Right lobe of liver (tissue), 6 donors: ENCODE measurements at regions not wholly inside any gene's neighbourhood (a gene's known extent, or its start where the extent isn't known, plus 50 kb on each side); places are given as distances from the start of the nearest gene placed in this dataset.

Source experiments
- ATAC-seq, 4 donors: fragments of 200-7000 bp; cut with Tn5 transposase; one replicate each; pipeline ENCODE4 v1.9.1; 2020; ENCODE audit warnings: mild to moderate bottlenecking in 4 of 4, moderate library complexity in 4 of 4
- DNase-seq, 3 donors: peaks; one replicate each; pipeline ENCODE4 v3.0.0-alpha.2; 2020
- H3K27ac ChIP-seq, 3 donors: fragments of 200-600 bp; one replicate each; pipeline ENCODE4 v1.8.0; 2022
- H3K27me3 ChIP-seq, 2 donors: fragments of 200-600 bp; one replicate each; pipeline ENCODE4 v1.8.0; 2022
- H3K36me3 ChIP-seq, 4 donors: fragments of 200-600 bp; sonication (generic) in 1 of 4; one replicate each; pipeline versions ENCODE4 v1.5.1 to v1.8.0; 2017 to 2022; ENCODE audit warnings: control low read depth in 1 of 4
- H3K4me1 ChIP-seq, 4 donors: fragments of 200-600 bp; sonication (generic) in 1 of 4; one replicate each; pipeline versions ENCODE4 v1.5.1 to v1.8.0; 2017 to 2022; ENCODE audit warnings: control low read depth in 1 of 4
- H3K4me3 ChIP-seq, 3 donors: fragments of 200-600 bp; one replicate each; pipeline ENCODE4 v1.8.0; 2022
- H3K9me3 ChIP-seq, 4 donors: fragments of 200-600 bp; sonication (generic) in 1 of 4; one replicate each; pipeline versions ENCODE4 v1.5.1 to v1.8.0; 2017 to 2022; ENCODE audit warnings: control low read depth in 1 of 4
- POLR2A ChIP-seq: fragments of 450-650 bp; IDR thresholded peaks from one replicate; pipeline ENCODE4 v1.6.1; 2017; ENCODE audit warnings: antibody characterized with exemption, mild to moderate bottlenecking
- WGBS: methylation state at CpG from one replicate; pipeline ENCODE4 v1.1.6; 2018; ENCODE audit warnings: low coverage, low lambda C conversion rate; ENCODE audit not compliant: insufficient coverage; ENCODE audit errors: missing lambda C conversion rate; 5-methylcytosine and 5-hydroxymethylcytosine counted together
- intact Hi-C, 2 donors: fragments of 100-400 bp; cut with DNase I; formaldehyde crosslinking; loops; one replicate each; pipeline versions ENCODE4 v1.11.2 to v1.14.1; 2022
- TF ChIP-seq, protein P1 (sequence below), 4 donors: fragments of 200-600 bp in 3 of 4; fragments of 450-650 bp in 1 of 4; IDR thresholded peaks; one replicate each; pipeline versions ENCODE4 v1.5.1 to v1.8.0; 2016 to 2022; ENCODE audit warnings: antibody characterized with exemption in 4 of 4, mild to moderate bottlenecking in 2 of 4
- donor health status: DM: no; HTN: yes; CAD: no.
- donor health status: DM: no; HTN: no; CAD: no.
- donor health status: DM: no; HTN: no; CAD: no.
- donor health status: DM: no; HTN: yes; CAD: no.
- donor health status: DM: no; HTN: yes; CAD: no.

DNA sequence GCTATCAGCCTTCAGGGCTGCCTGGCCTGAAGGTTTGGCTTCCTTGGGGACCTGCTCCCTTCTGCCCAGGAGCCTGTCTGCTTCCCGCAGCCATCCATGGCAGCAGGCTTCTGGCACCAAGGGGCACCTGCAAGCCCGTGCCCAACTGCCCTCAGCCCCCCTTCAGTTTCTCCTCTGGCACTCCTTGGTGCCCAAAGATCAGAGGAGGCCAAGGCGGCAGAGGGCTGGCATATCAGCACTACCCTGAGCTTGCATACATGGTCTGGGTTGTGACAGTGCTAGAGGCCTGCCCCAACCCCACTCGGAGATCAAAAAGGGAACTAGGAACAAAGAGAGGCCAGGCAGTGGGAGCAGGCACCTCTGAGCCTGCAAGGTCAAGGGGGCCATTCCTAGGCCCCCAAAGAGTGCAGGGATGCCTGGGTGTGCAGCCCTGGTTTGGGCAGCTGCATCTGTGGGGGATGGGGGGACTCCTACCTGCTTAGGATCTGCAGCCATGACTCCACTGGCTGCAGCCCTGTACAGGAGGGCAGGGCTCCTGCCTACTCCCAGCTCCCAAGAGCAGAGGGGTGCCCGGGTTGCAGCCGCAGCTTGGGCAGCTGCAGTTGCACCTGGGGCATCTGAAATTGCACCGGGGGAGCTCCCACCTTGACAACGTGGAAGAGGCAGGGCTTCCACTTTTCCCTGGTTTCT, 76.2 kb upstream of the TP63 start:
- peaks cover 0 to 4% (median 0%) of the 10 kb centered on the region in 4 donors for H3K9me3 ChIP-seq
- H3K36me3 ChIP-seq = no peaks in the 10 kb centered on the region
- ATAC-seq (no peak), DNase-seq (peak in 1 of 3 donors; percentile 44)
- no peaks in the 10 kb centered on the region for H3K4me1 ChIP-seq
- H3K4me3 ChIP-seq = no peak overlapping the region
- intact Hi-C loops = no loop called here
- H3K27ac ChIP-seq = no peak overlapping the region
- no peaks in the 10 kb centered on the region for H3K27me3 ChIP-seq
- WGBS = 83% methylated on average over 1 of the region's 8 CpGs
- TF ChIP-seq POLR2A = no peak
- TF ChIP-seq, protein P1, sequence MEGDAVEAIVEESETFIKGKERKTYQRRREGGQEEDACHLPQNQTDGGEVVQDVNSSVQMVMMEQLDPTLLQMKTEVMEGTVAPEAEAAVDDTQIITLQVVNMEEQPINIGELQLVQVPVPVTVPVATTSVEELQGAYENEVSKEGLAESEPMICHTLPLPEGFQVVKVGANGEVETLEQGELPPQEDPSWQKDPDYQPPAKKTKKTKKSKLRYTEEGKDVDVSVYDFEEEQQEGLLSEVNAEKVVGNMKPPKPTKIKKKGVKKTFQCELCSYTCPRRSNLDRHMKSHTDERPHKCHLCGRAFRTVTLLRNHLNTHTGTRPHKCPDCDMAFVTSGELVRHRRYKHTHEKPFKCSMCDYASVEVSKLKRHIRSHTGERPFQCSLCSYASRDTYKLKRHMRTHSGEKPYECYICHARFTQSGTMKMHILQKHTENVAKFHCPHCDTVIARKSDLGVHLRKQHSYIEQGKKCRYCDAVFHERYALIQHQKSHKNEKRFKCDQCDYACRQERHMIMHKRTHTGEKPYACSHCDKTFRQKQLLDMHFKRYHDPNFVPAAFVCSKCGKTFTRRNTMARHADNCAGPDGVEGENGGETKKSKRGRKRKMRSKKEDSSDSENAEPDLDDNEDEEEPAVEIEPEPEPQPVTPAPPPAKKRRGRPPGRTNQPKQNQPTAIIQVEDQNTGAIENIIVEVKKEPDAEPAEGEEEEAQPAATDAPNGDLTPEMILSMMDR (IDR thresholded peaks at IDR 0.05) = no peak

DNA sequence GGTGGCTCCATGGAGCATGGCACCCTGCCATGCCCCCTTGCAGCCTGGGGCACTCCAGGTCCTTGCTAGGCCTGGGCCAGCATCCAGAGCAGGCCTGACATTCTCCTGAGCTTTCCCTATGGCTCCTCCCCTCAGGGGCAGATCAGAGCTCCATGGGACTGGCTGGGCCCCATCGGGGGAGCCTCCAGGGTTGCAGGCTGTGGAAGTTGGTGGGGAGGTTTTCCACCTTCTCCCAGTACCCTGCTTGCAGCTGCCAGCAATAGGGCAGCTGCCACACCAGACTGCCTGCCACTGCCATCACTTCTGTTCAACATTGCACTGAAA, 75.7 kb upstream of the TP63 start:
- Histone ChIP-seq H3K4me3 (no peak overlapping the region), H3K27ac (no peak overlapping the region), H3K4me1 (no peaks in the 10 kb centered on the region), H3K27me3 (no peaks in the 10 kb centered on the region), H3K36me3 (no peaks in the 10 kb centered on the region), H3K9me3 (peaks cover 0 to 4% (median 0%) of the 10 kb centered on the region in 4 donors)
- intact Hi-C loops = no loop called here
- WGBS = no CpG with 5 or more reads among the region's 1 CpG
- ATAC-seq (no peak), DNase-seq (no peak)
- TF ChIP-seq POLR2A = no peak
- TF ChIP-seq, protein P1 (IDR thresholded peaks at IDR 0.05) = no peak

DNA sequence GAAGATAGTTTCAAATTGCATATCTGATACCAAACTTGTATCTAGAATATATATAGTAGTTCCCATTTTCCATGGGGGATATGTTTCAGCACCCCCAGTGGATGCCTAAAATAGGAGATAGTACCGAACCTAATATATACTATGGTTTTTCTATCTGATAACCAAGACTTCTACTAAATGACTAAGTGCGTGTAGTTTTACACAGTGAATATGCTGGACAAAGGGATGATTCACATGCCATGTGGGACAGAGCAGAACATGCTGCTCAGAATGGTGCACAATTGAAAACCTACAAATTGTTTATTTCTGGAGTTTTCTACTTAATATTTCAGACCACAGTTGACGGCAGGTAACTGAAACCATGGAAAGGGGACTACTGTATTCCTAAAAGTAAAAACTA, 73.4 kb upstream of the TP63 start:
- no peak for ATAC-seq
- Histone ChIP-seq H3K4me1 (no peaks in the 10 kb centered on the region), H3K27me3 (no peaks in the 10 kb centered on the region), H3K9me3 (no peaks in the 10 kb centered on the region), H3K27ac (no peak overlapping the region), H3K4me3 (no peak overlapping the region), H3K36me3 (no peaks in the 10 kb centered on the region)
- TF ChIP-seq POLR2A = no peak
- TF ChIP-seq, protein P1 (IDR thresholded peaks at IDR 0.05) = no peak
- intact Hi-C loops = no loop called here
- 79% methylated on average over 3 of the region's 3 CpGs for WGBS
- DNase-seq = no peak

DNA sequence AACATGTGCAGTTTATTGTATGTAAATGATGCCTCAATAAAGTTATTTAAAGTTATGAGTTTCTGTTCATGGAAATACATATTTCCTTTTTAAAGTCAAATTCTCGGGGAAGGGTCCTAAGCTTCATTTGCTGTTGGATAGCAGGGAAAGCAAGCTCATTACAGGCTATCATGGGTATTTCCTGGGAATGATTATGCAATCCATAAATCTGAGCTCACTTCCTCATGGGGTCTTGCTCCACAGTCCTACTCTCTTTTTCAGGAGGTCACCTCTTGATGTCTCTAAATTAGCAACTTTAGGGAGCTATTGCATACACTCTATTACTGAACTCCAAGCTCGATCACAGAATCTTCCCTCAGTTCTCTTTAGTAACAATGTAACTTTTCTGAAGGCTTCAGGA, 69.9 kb upstream of the TP63 start:
- DNase-seq (no peak), ATAC-seq (no peak)
- Histone ChIP-seq H3K4me1 (no peaks in the 10 kb centered on the region), H3K27me3 (no peaks in the 10 kb centered on the region), H3K36me3 (no peaks in the 10 kb centered on the region), H3K4me3 (no peak overlapping the region), H3K27ac (no peak overlapping the region), H3K9me3 (no peaks in the 10 kb centered on the region)
- intact Hi-C loops = no loop called here
- WGBS = 95% methylated on average over 2 of the region's 2 CpGs
- no peak for TF ChIP-seq POLR2A
- TF ChIP-seq, protein P1 (IDR thresholded peaks at IDR 0.05) = no peak
